Spleen (tissue), 7 donors: ENCODE measurements at regions not wholly inside any gene's neighbourhood (a gene's known extent, or its start where the extent isn't known, plus 50 kb on each side); places are given as distances from the start of the nearest gene placed in this dataset.

Experiments
- POLR2A ChIP-seq, 3 donors: fragments of 450-650 bp; IDR thresholded peaks; one replicate each; pipeline ENCODE4 v1.5.1; 2017; ENCODE audit warnings: antibody characterized with exemption in 3 of 3, mild to moderate bottlenecking in 1 of 3
- TF ChIP-seq, protein P1 (sequence below), 11 experiments: fragments of 200-600 bp in 7 of 11; fragments of 450-650 bp in 4 of 11; sonication (generic) in 4 of 11; IDR thresholded peaks in 8 of 11; conservative IDR thresholded peaks in 3 of 11; 1 replicate in 7 of 11; 2 replicates in 4 of 11; pipeline versions ENCODE4 v1.4.0 to v1.8.0; 2016 to 2021; ENCODE audit warnings: antibody characterized with exemption in 11 of 11, inconsistent platforms in 4 of 11, mild to moderate bottlenecking in 1 of 11
- donor health status: DM: no; HTN: no; CAD: no; lungs with moderate emphysema.
- donor health status: DM: no; HTN: no; CAD: no.
- donor health status: DM: no; HTN: no; CAD: no.

DNA sequence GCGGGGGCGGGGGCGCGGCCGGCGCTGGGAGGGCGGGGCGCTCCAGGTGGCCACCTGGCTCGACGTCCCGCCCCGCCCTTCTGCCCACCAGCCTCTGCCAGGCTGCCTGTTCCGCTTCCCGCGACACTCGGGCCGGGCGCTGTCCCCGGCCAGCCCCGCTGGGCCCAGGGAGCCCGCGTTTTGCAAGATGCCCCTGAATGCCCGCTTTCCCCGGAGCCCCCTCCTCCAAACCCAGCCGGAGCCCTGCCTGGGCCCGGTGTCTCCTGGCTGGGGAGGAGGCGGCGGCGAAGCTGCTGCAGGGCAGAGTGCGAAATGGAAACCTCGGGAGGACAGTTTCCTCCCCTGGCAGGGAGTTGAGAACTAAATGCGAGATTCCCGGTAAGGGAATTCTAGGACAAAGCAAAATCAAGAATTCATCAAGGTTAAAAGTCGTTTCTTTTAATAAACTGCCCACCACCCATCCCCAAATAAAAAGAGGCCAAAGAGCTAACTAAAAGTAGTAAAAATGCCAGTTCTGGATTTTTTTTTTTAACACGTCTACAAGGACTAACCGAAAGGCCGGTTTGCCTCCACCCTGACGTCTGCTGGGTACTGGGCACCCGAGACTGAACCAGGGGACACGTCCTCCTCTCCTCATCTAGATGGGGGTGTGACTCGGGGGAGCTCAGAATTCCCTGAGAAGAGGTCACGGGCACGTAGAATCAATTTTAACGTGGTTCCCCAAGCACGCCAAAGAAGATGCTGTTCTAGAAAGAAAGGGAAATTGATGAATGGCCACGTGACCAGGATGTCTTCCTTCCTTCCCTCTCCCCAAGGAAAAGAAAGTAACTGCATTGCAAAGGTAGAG, 200.4 kb upstream of the NFE2L3 start:
- TF ChIP-seq, protein P1, sequence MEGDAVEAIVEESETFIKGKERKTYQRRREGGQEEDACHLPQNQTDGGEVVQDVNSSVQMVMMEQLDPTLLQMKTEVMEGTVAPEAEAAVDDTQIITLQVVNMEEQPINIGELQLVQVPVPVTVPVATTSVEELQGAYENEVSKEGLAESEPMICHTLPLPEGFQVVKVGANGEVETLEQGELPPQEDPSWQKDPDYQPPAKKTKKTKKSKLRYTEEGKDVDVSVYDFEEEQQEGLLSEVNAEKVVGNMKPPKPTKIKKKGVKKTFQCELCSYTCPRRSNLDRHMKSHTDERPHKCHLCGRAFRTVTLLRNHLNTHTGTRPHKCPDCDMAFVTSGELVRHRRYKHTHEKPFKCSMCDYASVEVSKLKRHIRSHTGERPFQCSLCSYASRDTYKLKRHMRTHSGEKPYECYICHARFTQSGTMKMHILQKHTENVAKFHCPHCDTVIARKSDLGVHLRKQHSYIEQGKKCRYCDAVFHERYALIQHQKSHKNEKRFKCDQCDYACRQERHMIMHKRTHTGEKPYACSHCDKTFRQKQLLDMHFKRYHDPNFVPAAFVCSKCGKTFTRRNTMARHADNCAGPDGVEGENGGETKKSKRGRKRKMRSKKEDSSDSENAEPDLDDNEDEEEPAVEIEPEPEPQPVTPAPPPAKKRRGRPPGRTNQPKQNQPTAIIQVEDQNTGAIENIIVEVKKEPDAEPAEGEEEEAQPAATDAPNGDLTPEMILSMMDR (IDR thresholded peaks at IDR 0.05 in 8 of 11, conservative IDR thresholded peaks at IDR 0.05 in 3 of 11): no peak
- TF ChIP-seq POLR2A (IDR thresholded peaks at IDR 0.05): peak in 1 of 3 donors; percentile 42
